GM19455 (cell line): ENCODE measurements at regions not wholly inside any gene's neighbourhood (a gene's known extent, or its start where the extent isn't known, plus 50 kb on each side); places are given as distances from the start of the nearest gene placed in this dataset.

ENCODE experiments used
- ATAC-seq: cut with Tn5 transposase; IDR thresholded peaks from one replicate; pipeline ENCODE4 v1.9.1; 2021; ENCODE audit not compliant: unreplicated experiment

- no peak for ATAC-seq
Observed at GRCh38 chr3:176933704-176934103, 263.6 kb downstream of the TBL1XR1 start.

GRCh38 chr3:176932433-176932832 lies 264.8 kb downstream of the TBL1XR1 start:
- no peak for ATAC-seq

- ATAC-seq, result no peak
Observed at GRCh38 chr3:176931991-176932390, 265.3 kb downstream of the TBL1XR1 start.

- ATAC-seq, result no peak
Observed at GRCh38 chr3:176930942-176931341, 266.3 kb downstream of the TBL1XR1 start.

- no peak for ATAC-seq
Observed at GRCh38 chr3:176928582-176928931, 268.7 kb downstream of the TBL1XR1 start.

- no peak for ATAC-seq
Observed at GRCh38 chr3:176927706-176928581, 269.3 kb downstream of the TBL1XR1 start.

- no peak for ATAC-seq
Observed at GRCh38 chr3:176927280-176927679, 270.0 kb downstream of the TBL1XR1 start.

GRCh38 chr3:176926688-176927087 lies 270.6 kb downstream of the TBL1XR1 start:
- ATAC-seq, result no peak

- ATAC-seq, result no peak
Observed at GRCh38 chr3:176926034-176926433, 271.2 kb downstream of the TBL1XR1 start.

GRCh38 chr3:176920766-176921160 lies 276.5 kb downstream of the TBL1XR1 start:
- no peak for ATAC-seq

- no peak for ATAC-seq
Observed at GRCh38 chr3:176919836-176920765, 277.2 kb downstream of the TBL1XR1 start.

- no peak for ATAC-seq
Observed at GRCh38 chr3:176916777-176917176, 280.5 kb downstream of the TBL1XR1 start.

GRCh38 chr3:176914764-176915163 lies 282.5 kb downstream of the TBL1XR1 start:
- ATAC-seq, result no peak

- ATAC-seq, result no peak
Observed at GRCh38 chr3:176911579-176911978, 285.7 kb downstream of the TBL1XR1 start.

GRCh38 chr3:176909044-176909443 lies 288.2 kb downstream of the TBL1XR1 start:
- ATAC-seq, result no peak

GRCh38 chr3:176906046-176906905 lies 291.0 kb downstream of the TBL1XR1 start:
- no peak for ATAC-seq

GRCh38 chr3:176905331-176905730 lies 292.0 kb downstream of the TBL1XR1 start:
- ATAC-seq, result no peak

- no peak for ATAC-seq
Observed at GRCh38 chr3:176904506-176904905, 292.8 kb downstream of the TBL1XR1 start.

- ATAC-seq, result no peak
Observed at GRCh38 chr3:176896640-176897039, 300.6 kb downstream of the TBL1XR1 start.

- no peak for ATAC-seq
Observed at GRCh38 chr3:176896165-176896564, 301.1 kb downstream of the TBL1XR1 start.

- ATAC-seq, result no peak
Observed at GRCh38 chr3:176879710-176880109, 317.6 kb downstream of the TBL1XR1 start.
